CD8-positive, alpha-beta memory T cell (primary cell): ENCODE measurements at regions not wholly inside any gene's neighbourhood (a gene's known extent, or its start where the extent isn't known, plus 50 kb on each side); places are given as distances from the start of the nearest gene placed in this dataset.

Experiments
- CTCF ChIA-PET: fragments of 350-600 bp; sonication (Branson Sonifier 250); formaldehyde crosslinking; loops from one replicate; lab custom pipeline; 2021; ENCODE audit warnings: antibody characterized with exemption; lab: Charles Lee
- POLR2A ChIA-PET: fragments of 350-600 bp; sonication (Branson Sonifier 250); formaldehyde crosslinking; loops from one replicate; lab custom pipeline; 2021; ENCODE audit warnings: antibody characterized with exemption; lab: Charles Lee
- DNase-seq, 5 donors: peaks; one replicate each; pipeline versions ENCODE4 v3.0.0 to v3.0.0-alpha.2; 2020 to 2022; ENCODE audit warnings: mixed read lengths in 1 of 5
- H3K27ac ChIP-seq: one replicate; pipeline ENCODE4 v1.7.0; 2013; ENCODE audit warnings: low read depth, mild to moderate bottlenecking, low read length, moderate library complexity
- H3K27me3 ChIP-seq: 2 replicates; pipeline ENCODE4 v1.7.0; 2013; ENCODE audit warnings: low read length, mild to moderate bottlenecking; ENCODE audit not compliant: insufficient read depth, poor library complexity, severe bottlenecking
- H3K36me3 ChIP-seq: 2 replicates; pipeline ENCODE4 v1.7.0; 2013; ENCODE audit warnings: mild to moderate bottlenecking, low read length, moderate library complexity; ENCODE audit not compliant: insufficient read depth
- H3K4me1 ChIP-seq: 2 replicates; pipeline ENCODE4 v1.7.0; 2013; ENCODE audit warnings: mild to moderate bottlenecking, low read length, moderate library complexity; ENCODE audit not compliant: insufficient read depth
- H3K4me3 ChIP-seq: 2 replicates; pipeline ENCODE4 v1.7.0; 2013; ENCODE audit warnings: mild to moderate bottlenecking, low read length
- H3K9me3 ChIP-seq: 2 replicates; pipeline ENCODE4 v1.7.0; 2013; ENCODE audit warnings: mild to moderate bottlenecking, low read length
- H3K27ac Mint-ChIP-seq, 8 donors: one replicate each; pipeline ENCODE4 v1.8.0; 2020 to 2021; ENCODE audit warnings: mixed read lengths in 8 of 8, mild to moderate bottlenecking in 6 of 8, inconsistent platforms in 3 of 8, moderate library complexity in 3 of 8
- H3K27me3 Mint-ChIP-seq, 2 donors: one replicate each; pipeline ENCODE4 v1.8.0; 2020 to 2021; ENCODE audit warnings: mixed read lengths in 2 of 2, mild to moderate bottlenecking in 1 of 2, moderate library complexity in 1 of 2
- H3K36me3 Mint-ChIP-seq, 3 donors: one replicate each; pipeline ENCODE4 v1.8.0; 2020 to 2021; ENCODE audit warnings: mixed read lengths in 3 of 3, inconsistent platforms in 1 of 3, mild to moderate bottlenecking in 1 of 3
- H3K4me1 Mint-ChIP-seq, 3 donors: one replicate each; pipeline ENCODE4 v1.8.0; 2020 to 2021; ENCODE audit warnings: mixed read lengths in 3 of 3, inconsistent platforms in 1 of 3, mild to moderate bottlenecking in 1 of 3
- H3K4me3 Mint-ChIP-seq, 7 donors: one replicate each; pipeline ENCODE4 v1.8.0; 2020 to 2021; ENCODE audit warnings: mixed read lengths in 7 of 7, mild to moderate bottlenecking in 6 of 7, moderate library complexity in 4 of 7, inconsistent platforms in 2 of 7
- H3K9me3 Mint-ChIP-seq, 5 donors: one replicate each; pipeline ENCODE4 v1.8.0; 2020 to 2022; ENCODE audit warnings: mixed read lengths in 5 of 5, mild to moderate bottlenecking in 3 of 5, moderate library complexity in 2 of 5, inconsistent platforms in 1 of 5

DNA sequence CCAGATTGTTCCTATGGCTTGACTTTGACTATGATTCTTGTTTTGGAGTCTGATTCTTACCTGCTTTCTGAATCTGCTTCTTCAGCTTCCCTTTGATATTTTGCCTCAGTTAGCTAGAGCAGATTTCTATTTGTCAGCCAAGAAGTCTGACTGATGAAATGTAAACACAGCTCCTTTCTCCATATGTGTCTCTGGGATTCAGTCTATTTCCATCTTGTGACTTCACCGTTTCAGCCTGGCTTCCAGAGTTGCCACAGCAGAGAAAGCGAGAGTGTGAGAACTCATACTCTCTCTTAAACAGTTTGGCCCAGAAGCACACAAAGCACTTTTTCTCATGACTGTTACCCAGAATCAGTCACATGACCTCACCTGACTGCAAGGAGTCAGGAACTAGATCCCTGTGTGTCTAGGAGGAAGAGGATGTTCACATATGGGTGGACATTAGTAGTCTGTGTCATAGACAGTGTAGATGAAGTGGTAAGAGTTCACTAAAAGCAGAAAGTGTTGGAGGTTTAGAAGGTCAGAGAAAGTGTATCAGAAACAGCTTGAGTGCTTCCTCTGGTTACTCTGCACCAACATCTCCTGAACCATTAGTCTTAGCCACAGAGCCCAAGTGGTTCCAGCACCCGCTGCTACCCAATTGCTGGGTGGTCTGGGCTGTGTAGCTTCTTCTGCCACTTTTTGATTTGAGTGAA is 103.4 kb upstream of the CDK6 start:
- no peak for DNase-seq
- ChIA-PET CTCF (no interaction called here), POLR2A (no interaction called here)
- H3K4me3 ChIP-seq, result no peak overlapping the region
- H3K36me3 ChIP-seq, result no peaks in the 10 kb centered on the region
- H3K36me3 Mint-ChIP-seq, result peaks cover 0 to 16% (median 2%) of the 10 kb centered on the region in 3 donors
- H3K4me1 Mint-ChIP-seq, result no peaks in the 10 kb centered on the region
- H3K4me1 ChIP-seq, result no peaks in the 10 kb centered on the region
- H3K9me3 Mint-ChIP-seq, result peaks cover 8 to 20% (median 16%) of the 10 kb centered on the region in 5 donors
- no peaks in the 10 kb centered on the region for H3K27me3 ChIP-seq
- no peak overlapping the region for H3K27ac Mint-ChIP-seq
- H3K9me3 ChIP-seq, result no peaks in the 10 kb centered on the region
- no peak overlapping the region for H3K4me3 Mint-ChIP-seq
- peaks cover 1 to 3% of the 10 kb centered on the region in 2 donors for H3K27me3 Mint-ChIP-seq
- no peak overlapping the region for H3K27ac ChIP-seq

DNA sequence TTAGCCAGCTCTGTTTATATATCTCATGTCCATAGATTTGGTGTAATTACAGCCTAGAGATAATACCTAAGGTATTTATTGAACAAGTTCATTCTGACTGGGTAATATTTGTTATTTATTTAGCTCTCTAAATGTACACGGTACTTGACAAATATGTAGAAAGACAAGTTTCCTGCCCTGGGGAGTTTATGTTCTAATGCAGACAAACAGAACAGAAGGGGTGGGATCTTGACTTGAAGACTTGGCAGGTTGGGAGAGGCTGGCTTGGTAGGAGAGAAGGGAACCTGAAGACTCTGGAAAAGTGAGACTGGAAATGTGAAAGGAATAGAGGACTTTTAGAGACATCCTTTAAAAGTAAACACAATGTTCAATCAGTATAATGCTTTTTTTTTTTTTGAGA is 97.7 kb upstream of the CDK6 start:
- H3K9me3 Mint-ChIP-seq, result peaks cover 13 to 24% (median 16%) of the 10 kb centered on the region in 5 donors
- no peak overlapping the region for H3K4me3 Mint-ChIP-seq
- peaks cover 6 to 8% of the 10 kb centered on the region in 2 donors for H3K27me3 Mint-ChIP-seq
- no peak for DNase-seq
- H3K9me3 ChIP-seq, result no peaks in the 10 kb centered on the region
- H3K36me3 Mint-ChIP-seq, result peaks cover 0 to 8% (median 5%) of the 10 kb centered on the region in 3 donors
- no peak overlapping the region for H3K4me3 ChIP-seq
- ChIA-PET CTCF (no interaction called here), POLR2A (no interaction called here)
- no peak overlapping the region for H3K27ac ChIP-seq
- H3K4me1 Mint-ChIP-seq, result no peaks in the 10 kb centered on the region
- no peaks in the 10 kb centered on the region for H3K27me3 ChIP-seq
- no peaks in the 10 kb centered on the region for H3K4me1 ChIP-seq
- no peak overlapping the region for H3K27ac Mint-ChIP-seq
- no peaks in the 10 kb centered on the region for H3K36me3 ChIP-seq

DNA sequence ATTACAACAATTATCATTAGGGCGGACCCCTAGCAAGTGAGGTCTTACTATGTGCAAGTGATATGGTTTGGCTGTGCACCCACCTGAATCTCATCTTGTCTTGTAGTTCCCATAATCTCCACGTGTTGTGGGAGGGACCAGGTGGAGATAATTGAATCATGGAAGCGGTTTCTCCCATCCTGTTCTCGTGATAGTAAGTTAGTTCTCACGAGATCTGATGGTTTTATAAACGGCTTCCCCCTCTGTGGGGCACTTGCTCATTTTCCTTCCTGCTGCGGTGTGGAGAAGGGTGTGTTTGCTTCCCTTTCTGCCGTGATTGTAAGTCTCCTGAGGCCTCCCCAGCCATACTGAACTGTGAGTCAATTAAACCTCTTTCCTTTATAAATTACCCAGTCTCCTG is 96.1 kb upstream of the CDK6 start:
- Mint-ChIP-seq H3K9me3 (peaks cover 9 to 20% (median 12%) of the 10 kb centered on the region in 5 donors), H3K4me3 (no peak overlapping the region), H3K4me1 (no peaks in the 10 kb centered on the region), H3K27me3 (peaks cover 6 to 8% of the 10 kb centered on the region in 2 donors), H3K36me3 (peaks cover 0 to 5% (median 3%) of the 10 kb centered on the region in 3 donors), H3K27ac (no peak overlapping the region)
- Histone ChIP-seq H3K9me3 (no peaks in the 10 kb centered on the region), H3K36me3 (no peaks in the 10 kb centered on the region), H3K4me3 (no peak overlapping the region), H3K4me1 (no peaks in the 10 kb centered on the region), H3K27ac (no peak overlapping the region), H3K27me3 (no peaks in the 10 kb centered on the region)
- CTCF ChIA-PET, result no interaction called here
- POLR2A ChIA-PET, result no interaction called here
- DNase-seq, result no peak

DNA sequence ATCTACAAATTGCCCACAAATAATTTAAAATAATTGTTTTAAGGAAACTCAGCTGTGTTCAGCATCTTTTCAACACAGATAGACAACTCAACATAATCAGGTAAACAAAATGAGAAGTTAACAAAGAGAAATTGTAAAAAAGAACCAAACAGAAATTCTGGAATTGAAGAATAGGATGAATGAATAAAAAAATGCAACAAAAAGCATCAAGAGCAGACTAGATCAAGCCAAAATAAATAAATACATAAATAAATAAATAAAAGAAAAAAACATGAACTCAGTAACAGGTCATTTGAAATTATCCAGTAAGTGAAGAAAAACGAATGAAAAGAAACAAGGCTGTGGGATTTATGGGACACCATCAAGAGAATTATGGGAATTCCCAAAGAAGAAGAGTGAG is 94.0 kb upstream of the CDK6 start:
- no peaks in the 10 kb centered on the region for H3K27me3 ChIP-seq
- ChIA-PET POLR2A (no interaction called here), CTCF (no interaction called here)
- no peak overlapping the region for H3K4me3 ChIP-seq
- no peaks in the 10 kb centered on the region for H3K4me1 ChIP-seq
- H3K4me3 Mint-ChIP-seq, result no peak overlapping the region
- H3K27ac ChIP-seq, result no peak overlapping the region
- peaks cover 9 to 20% (median 12%) of the 10 kb centered on the region in 5 donors for H3K9me3 Mint-ChIP-seq
- H3K4me1 Mint-ChIP-seq, result no peaks in the 10 kb centered on the region
- no peaks in the 10 kb centered on the region for H3K9me3 ChIP-seq
- H3K36me3 ChIP-seq, result no peaks in the 10 kb centered on the region
- peaks cover 0 to 5% (median 3%) of the 10 kb centered on the region in 3 donors for H3K36me3 Mint-ChIP-seq
- H3K27me3 Mint-ChIP-seq, result peaks cover 7 to 10% of the 10 kb centered on the region in 2 donors
- DNase-seq, result no peak
- no peak overlapping the region for H3K27ac Mint-ChIP-seq

DNA sequence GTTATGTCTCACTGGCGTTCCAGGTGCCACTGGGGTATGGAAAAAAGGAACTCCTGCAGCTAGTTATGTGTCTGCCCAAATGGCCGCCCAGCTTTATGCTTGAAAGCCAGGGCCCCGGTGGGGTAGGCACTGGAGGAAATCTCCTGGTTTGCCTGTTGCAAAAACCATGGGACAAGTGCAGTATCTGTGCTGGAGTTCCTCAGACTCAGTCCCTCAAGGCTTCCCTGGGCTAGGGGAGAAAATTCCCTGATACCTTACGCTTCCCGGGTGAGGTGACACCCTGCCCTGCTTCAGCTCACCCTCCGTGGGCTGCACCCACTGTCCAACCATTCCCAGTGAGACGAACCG is 90.3 kb upstream of the CDK6 start:
- no peak for DNase-seq
- Mint-ChIP-seq H3K36me3 (peaks cover 0 to 5% (median 3%) of the 10 kb centered on the region in 3 donors), H3K9me3 (peaks cover 9 to 20% (median 12%) of the 10 kb centered on the region in 5 donors), H3K4me3 (no peak overlapping the region), H3K27ac (no peak overlapping the region), H3K27me3 (peaks cover 4 to 5% of the 10 kb centered on the region in 2 donors), H3K4me1 (no peaks in the 10 kb centered on the region)
- Histone ChIP-seq H3K27me3 (no peaks in the 10 kb centered on the region), H3K36me3 (no peaks in the 10 kb centered on the region), H3K27ac (no peak overlapping the region), H3K4me1 (no peaks in the 10 kb centered on the region), H3K9me3 (no peaks in the 10 kb centered on the region), H3K4me3 (no peak overlapping the region)
- ChIA-PET CTCF (no interaction called here), POLR2A (no interaction called here)

DNA sequence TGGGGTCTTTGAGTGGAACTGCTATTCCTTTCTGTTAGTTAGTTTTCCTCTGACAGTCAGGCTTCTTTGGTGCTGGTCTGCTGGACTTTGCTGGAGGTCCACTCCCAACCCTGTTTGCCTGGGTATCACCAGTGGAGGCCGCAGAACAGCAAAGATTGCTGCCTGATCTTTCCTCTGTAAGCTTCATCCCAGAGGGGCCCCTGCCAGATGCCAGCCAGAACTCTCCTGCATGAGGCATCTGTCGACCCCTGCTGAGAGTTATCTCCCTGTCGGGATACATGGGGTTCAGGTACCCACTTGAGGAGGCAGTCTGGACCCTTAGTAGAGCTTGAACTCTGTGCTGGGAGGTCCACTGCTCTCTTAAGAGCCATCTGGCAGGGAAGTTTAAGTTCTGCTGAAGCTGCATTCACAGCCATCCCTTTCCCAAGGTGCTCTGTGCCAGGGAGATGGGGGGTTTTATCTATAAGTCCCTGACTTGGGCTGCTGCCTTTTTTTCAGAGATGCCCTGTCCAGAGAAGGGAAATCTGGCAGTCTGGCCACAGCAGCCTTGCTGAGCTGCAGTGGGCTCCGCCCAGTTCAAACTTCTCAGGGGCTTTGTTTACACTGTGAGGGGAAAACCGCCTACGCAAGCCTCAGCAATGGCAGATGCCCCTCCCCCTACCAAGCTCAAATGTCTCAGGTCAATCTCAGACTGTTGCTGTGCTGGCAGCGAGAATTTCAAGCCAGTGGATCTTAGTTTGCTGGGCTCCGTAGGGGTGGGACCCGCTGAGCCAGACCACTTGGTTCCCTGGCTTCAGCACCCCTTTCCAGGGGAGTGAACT is 89.7 kb upstream of the CDK6 start:
- Mint-ChIP-seq H3K27me3 (peaks cover 4 to 5% of the 10 kb centered on the region in 2 donors), H3K4me3 (no peak overlapping the region), H3K9me3 (peaks cover 9 to 15% (median 12%) of the 10 kb centered on the region in 5 donors), H3K36me3 (peaks cover 0 to 5% (median 3%) of the 10 kb centered on the region in 3 donors), H3K4me1 (no peaks in the 10 kb centered on the region), H3K27ac (no peak overlapping the region)
- no peak overlapping the region for H3K4me3 ChIP-seq
- H3K36me3 ChIP-seq, result no peaks in the 10 kb centered on the region
- POLR2A ChIA-PET, result no interaction called here
- CTCF ChIA-PET, result no interaction called here
- no peak for DNase-seq
- no peaks in the 10 kb centered on the region for H3K27me3 ChIP-seq
- no peaks in the 10 kb centered on the region for H3K4me1 ChIP-seq
- no peak overlapping the region for H3K27ac ChIP-seq
- no peaks in the 10 kb centered on the region for H3K9me3 ChIP-seq

DNA sequence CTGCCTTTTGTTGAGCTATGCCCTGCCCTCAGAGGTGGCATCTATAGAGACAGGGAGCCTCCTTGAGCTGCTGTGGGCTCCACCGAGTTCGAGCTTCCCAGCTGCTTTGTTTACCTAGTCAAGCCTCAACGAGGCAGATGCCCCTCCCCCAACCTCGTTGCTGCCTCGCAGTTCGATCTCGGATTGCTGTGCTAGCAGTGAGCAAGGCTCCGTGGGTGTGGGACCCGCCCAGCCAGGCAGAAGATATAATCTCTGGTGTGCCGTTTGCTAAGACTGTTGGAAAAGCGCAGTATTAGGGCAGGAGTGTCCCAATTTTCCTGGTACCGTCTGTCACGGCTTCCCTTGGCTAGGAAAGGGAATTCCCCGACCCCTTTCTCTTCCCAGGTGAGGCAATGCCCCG is 88.4 kb upstream of the CDK6 start:
- no peaks in the 10 kb centered on the region for H3K4me1 Mint-ChIP-seq
- H3K9me3 ChIP-seq, result no peaks in the 10 kb centered on the region
- no peak overlapping the region for H3K27ac Mint-ChIP-seq
- no peaks in the 10 kb centered on the region for H3K27me3 ChIP-seq
- ChIA-PET POLR2A (no interaction called here), CTCF (no interaction called here)
- H3K36me3 Mint-ChIP-seq, result peaks cover 0 to 2% (median 0%) of the 10 kb centered on the region in 3 donors
- no peaks in the 10 kb centered on the region for H3K36me3 ChIP-seq
- H3K4me3 ChIP-seq, result no peak overlapping the region
- H3K27ac ChIP-seq, result no peak overlapping the region
- no peak for DNase-seq
- H3K4me1 ChIP-seq, result no peaks in the 10 kb centered on the region
- no peak overlapping the region for H3K4me3 Mint-ChIP-seq
- peaks cover 4 to 5% of the 10 kb centered on the region in 2 donors for H3K27me3 Mint-ChIP-seq
- peaks cover 0 to 7% (median 6%) of the 10 kb centered on the region in 5 donors for H3K9me3 Mint-ChIP-seq

DNA sequence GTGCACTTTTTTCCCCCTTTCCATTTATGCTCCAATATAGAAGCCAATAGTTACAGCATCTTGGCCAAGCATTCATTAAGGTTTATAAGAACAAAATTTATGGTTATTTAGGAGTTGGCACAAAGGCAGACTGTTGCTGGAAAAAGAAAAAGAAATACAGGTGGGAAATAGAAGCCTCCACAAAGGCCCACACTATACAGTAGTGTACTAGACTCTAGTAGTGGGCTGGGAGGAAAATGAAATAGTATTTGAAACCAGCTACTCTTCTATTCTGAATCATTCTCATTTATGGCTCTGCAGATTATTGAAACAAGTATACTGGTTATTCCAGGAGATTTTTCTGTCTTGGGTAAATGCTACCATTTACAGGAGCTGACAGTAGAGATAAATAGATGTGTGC is 80.9 kb upstream of the CDK6 start:
- Histone ChIP-seq H3K4me3 (no peak overlapping the region), H3K4me1 (no peaks in the 10 kb centered on the region), H3K27ac (no peak overlapping the region), H3K27me3 (no peaks in the 10 kb centered on the region), H3K36me3 (no peaks in the 10 kb centered on the region), H3K9me3 (no peaks in the 10 kb centered on the region)
- Mint-ChIP-seq H3K36me3 (no peaks in the 10 kb centered on the region), H3K27me3 (no peaks in the 10 kb centered on the region), H3K4me1 (no peaks in the 10 kb centered on the region), H3K9me3 (no peaks in the 10 kb centered on the region), H3K4me3 (no peak overlapping the region), H3K27ac (no peak overlapping the region)
- ChIA-PET CTCF (no interaction called here), POLR2A (no interaction called here)
- DNase-seq, result no peak
